Endothelial cell (in vitro differentiated cells): ENCODE measurements at regions not wholly inside any gene's neighbourhood (a gene's known extent, or its start where the extent isn't known, plus 50 kb on each side); places are given as distances from the start of the nearest gene placed in this dataset.

Experiments
- DNase-seq: peaks from one replicate; pipeline ENCODE4 v3.0.0; 2021; ENCODE audit warnings: low spot score
- H3K27ac Mint-ChIP-seq: one replicate; pipeline ENCODE4 v1.8.0; 2021; ENCODE audit warnings: mixed read lengths, inconsistent platforms; ENCODE audit not compliant: unreplicated experiment
- H3K27me3 Mint-ChIP-seq: one replicate; pipeline ENCODE4 v1.8.0; 2021; ENCODE audit warnings: mild to moderate bottlenecking, moderate library complexity, mixed read lengths, inconsistent platforms; ENCODE audit not compliant: unreplicated experiment
- H3K36me3 Mint-ChIP-seq: one replicate; pipeline ENCODE4 v1.8.0; 2021; ENCODE audit warnings: mild to moderate bottlenecking, low read depth, mixed read lengths, inconsistent platforms; ENCODE audit not compliant: unreplicated experiment
- H3K4me1 Mint-ChIP-seq: one replicate; pipeline ENCODE4 v1.8.0; 2021; ENCODE audit warnings: mild to moderate bottlenecking, mixed read lengths, inconsistent platforms; ENCODE audit not compliant: unreplicated experiment
- H3K4me3 Mint-ChIP-seq: one replicate; pipeline ENCODE4 v1.8.0; 2021; ENCODE audit warnings: mild to moderate bottlenecking, mixed read lengths, inconsistent platforms; ENCODE audit not compliant: unreplicated experiment
- H3K9me3 Mint-ChIP-seq: one replicate; pipeline ENCODE4 v1.8.0; 2021; ENCODE audit warnings: mixed read lengths, inconsistent platforms; ENCODE audit not compliant: unreplicated experiment
- TF ChIP-seq, protein P1 (sequence below): fragments of 200-600 bp; sonication (generic); IDR thresholded peaks from one replicate; pipeline ENCODE4 v1.5.0; 2021; ENCODE audit warnings: antibody characterized with exemption; ENCODE audit not compliant: unreplicated experiment

DNA sequence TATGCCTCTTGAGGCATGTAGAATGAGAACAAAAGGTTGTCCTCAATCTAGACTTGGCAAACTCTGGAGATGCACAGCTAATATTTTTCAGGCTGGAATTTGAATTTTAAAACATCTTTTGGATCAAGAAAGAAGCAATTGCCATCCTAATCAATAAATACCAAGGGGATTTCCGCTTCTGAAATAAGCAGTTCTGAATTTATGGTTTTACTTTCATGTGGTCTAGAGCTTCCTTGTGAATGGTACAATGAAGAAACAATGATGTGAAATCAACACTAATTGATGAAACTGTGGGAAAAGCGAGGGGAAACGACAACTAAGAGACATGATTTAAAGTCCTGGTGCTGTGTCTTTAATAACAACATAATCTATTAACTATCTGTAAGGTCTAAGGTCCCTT lies 1202.7 kb downstream of the SORCS3 start:
- H3K4me3 Mint-ChIP-seq, result no peak overlapping the region
- no peaks in the 10 kb centered on the region for H3K27me3 Mint-ChIP-seq
- no peak for DNase-seq
- H3K4me1 Mint-ChIP-seq, result no peaks in the 10 kb centered on the region
- no peak overlapping the region for H3K27ac Mint-ChIP-seq
- no peaks in the 10 kb centered on the region for H3K36me3 Mint-ChIP-seq
- TF ChIP-seq, protein P1, sequence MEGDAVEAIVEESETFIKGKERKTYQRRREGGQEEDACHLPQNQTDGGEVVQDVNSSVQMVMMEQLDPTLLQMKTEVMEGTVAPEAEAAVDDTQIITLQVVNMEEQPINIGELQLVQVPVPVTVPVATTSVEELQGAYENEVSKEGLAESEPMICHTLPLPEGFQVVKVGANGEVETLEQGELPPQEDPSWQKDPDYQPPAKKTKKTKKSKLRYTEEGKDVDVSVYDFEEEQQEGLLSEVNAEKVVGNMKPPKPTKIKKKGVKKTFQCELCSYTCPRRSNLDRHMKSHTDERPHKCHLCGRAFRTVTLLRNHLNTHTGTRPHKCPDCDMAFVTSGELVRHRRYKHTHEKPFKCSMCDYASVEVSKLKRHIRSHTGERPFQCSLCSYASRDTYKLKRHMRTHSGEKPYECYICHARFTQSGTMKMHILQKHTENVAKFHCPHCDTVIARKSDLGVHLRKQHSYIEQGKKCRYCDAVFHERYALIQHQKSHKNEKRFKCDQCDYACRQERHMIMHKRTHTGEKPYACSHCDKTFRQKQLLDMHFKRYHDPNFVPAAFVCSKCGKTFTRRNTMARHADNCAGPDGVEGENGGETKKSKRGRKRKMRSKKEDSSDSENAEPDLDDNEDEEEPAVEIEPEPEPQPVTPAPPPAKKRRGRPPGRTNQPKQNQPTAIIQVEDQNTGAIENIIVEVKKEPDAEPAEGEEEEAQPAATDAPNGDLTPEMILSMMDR, result no peak
- H3K9me3 Mint-ChIP-seq, result no peaks in the 10 kb centered on the region

GRCh38 chr10:105840288-105840770 lies 1199.2 kb downstream of the SORCS3 start:
- no peaks in the 10 kb centered on the region for H3K9me3 Mint-ChIP-seq
- H3K27ac Mint-ChIP-seq, result no peak overlapping the region
- H3K4me3 Mint-ChIP-seq, result no peak overlapping the region
- H3K36me3 Mint-ChIP-seq, result no peaks in the 10 kb centered on the region
- no peaks in the 10 kb centered on the region for H3K4me1 Mint-ChIP-seq
- H3K27me3 Mint-ChIP-seq, result no peaks in the 10 kb centered on the region
- TF ChIP-seq, protein P1, result no peak
- DNase-seq, result no peak

- DNase-seq, result no peak
- no peaks in the 10 kb centered on the region for H3K36me3 Mint-ChIP-seq
- no peaks in the 10 kb centered on the region for H3K4me1 Mint-ChIP-seq
- no peaks in the 10 kb centered on the region for H3K9me3 Mint-ChIP-seq
- H3K27me3 Mint-ChIP-seq, result no peaks in the 10 kb centered on the region
- no peak overlapping the region for H3K4me3 Mint-ChIP-seq
- H3K27ac Mint-ChIP-seq, result no peak overlapping the region
- TF ChIP-seq, protein P1, result no peak
These were observed 1197.3 kb downstream of the SORCS3 start for GRCh38 chr10:105838392-105838791.

DNA sequence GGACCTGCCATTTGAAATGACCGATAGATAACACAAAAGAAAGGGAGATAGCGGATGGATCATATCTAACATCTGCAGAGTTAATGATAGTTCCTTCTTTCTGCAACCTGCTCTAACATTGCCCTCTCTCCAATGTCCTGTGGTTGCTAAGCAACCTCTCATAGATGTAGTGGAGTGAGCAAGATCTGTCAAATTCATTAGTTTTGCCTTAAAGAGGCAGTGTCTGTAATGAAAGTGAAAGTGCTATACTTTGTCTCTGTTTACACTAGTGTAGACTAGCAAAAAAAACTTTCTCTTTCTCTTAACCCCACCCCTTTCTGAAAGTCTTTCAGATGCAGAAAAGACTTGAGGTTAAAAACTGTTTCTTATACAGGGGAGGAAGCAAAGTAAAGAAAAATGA lies 1196.9 kb downstream of the SORCS3 start:
- Mint-ChIP-seq H3K9me3 (no peaks in the 10 kb centered on the region), H3K4me3 (no peak overlapping the region), H3K27me3 (no peaks in the 10 kb centered on the region), H3K36me3 (no peaks in the 10 kb centered on the region), H3K4me1 (no peaks in the 10 kb centered on the region), H3K27ac (no peak overlapping the region)
- TF ChIP-seq, protein P1, result no peak
- no peak for DNase-seq

DNA sequence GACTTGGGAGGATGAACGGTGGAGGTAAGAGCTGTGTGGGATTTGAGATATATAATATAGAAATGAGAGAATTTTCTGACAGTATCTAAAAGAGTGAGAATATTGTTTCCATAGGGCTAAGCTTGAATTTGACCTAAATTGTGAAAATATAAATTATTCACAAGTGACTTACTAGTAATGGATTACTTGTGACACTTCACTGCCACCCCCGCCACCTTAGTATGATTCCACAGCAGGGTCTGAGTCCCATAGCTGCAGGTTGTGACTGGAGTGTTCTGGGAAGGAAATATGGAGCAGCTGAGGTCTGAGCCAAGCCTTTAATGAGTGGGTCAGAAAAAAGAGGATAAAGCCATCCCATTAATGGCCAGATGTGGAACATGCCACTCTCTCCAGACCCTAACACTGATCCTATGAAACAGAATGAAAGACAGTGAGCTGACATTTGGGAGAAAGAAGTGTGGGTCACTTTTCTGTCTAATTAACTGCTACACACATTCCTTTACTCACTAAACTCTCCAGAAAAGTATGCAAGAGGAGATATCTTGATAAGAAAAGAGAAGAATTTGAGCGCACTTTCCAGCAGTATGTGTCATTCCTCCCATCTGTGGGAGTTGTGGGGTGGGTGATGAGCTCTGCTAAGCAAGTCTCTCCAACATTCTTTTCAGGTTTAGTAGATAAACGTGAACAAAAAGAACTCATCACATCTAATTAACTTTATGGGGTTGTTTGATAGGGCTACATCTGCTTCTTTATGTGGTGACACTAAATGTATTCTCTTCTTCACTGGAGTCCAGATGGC lies 1193.4 kb downstream of the SORCS3 start:
- no peaks in the 10 kb centered on the region for H3K4me1 Mint-ChIP-seq
- no peaks in the 10 kb centered on the region for H3K27me3 Mint-ChIP-seq
- no peaks in the 10 kb centered on the region for H3K9me3 Mint-ChIP-seq
- TF ChIP-seq, protein P1, result no peak
- no peaks in the 10 kb centered on the region for H3K36me3 Mint-ChIP-seq
- H3K4me3 Mint-ChIP-seq, result no peak overlapping the region
- no peak for DNase-seq
- no peak overlapping the region for H3K27ac Mint-ChIP-seq
